Hindlimb muscle (tissue), 1 donor: ENCODE measurements at regions not wholly inside any gene's neighbourhood (a gene's known extent, or its start where the extent isn't known, plus 50 kb on each side); places are given as distances from the start of the nearest gene placed in this dataset.

Experiments used
- DNase-seq: peaks from one replicate; pipeline ENCODE4 v3.0.0-alpha.2; 2013

GRCh38 chr4:138426786-138427185 lies 184.6 kb upstream of the SLC7A11 start:
- DNase-seq: no peak

- DNase-seq: no peak
Measured at GRCh38 chr4:138420471-138420870, 178.3 kb upstream of the SLC7A11 start.

GRCh38 chr4:138414202-138414601 lies 172.1 kb upstream of the SLC7A11 start:
- no peak for DNase-seq

GRCh38 chr4:138413273-138413672 lies 171.1 kb upstream of the SLC7A11 start:
- DNase-seq: no peak

- DNase-seq: no peak
Measured at GRCh38 chr4:138412847-138413246, 170.7 kb upstream of the SLC7A11 start.

- DNase-seq: no peak
Measured at GRCh38 chr4:138410266-138410665, 168.1 kb upstream of the SLC7A11 start.

GRCh38 chr4:138409670-138410069 lies 167.5 kb upstream of the SLC7A11 start:
- DNase-seq: no peak

- no peak for DNase-seq
Measured at GRCh38 chr4:138408758-138409157, 166.6 kb upstream of the SLC7A11 start.

- DNase-seq: no peak
Measured at GRCh38 chr4:138407329-138407728, 165.2 kb upstream of the SLC7A11 start.

GRCh38 chr4:138406876-138407275 lies 164.7 kb upstream of the SLC7A11 start:
- no peak for DNase-seq

- no peak for DNase-seq
Measured at GRCh38 chr4:138405934-138406567, 163.9 kb upstream of the SLC7A11 start.

- no peak for DNase-seq
Measured at GRCh38 chr4:138405466-138405891, 163.3 kb upstream of the SLC7A11 start.

- no peak for DNase-seq
Measured at GRCh38 chr4:138404801-138405200, 162.7 kb upstream of the SLC7A11 start.

- DNase-seq: no peak
Measured at GRCh38 chr4:138404251-138404650, 162.1 kb upstream of the SLC7A11 start.

- peak; percentile 22 for DNase-seq
Measured at GRCh38 chr4:138401334-138401733, 159.2 kb upstream of the SLC7A11 start.

GRCh38 chr4:138400543-138400942 lies 158.4 kb upstream of the SLC7A11 start:
- DNase-seq: no peak

- DNase-seq: no peak
Measured at GRCh38 chr4:138400066-138400465, 157.9 kb upstream of the SLC7A11 start.

GRCh38 chr4:138399081-138399480 lies 156.9 kb upstream of the SLC7A11 start:
- DNase-seq: no peak

- no peak for DNase-seq
Measured at GRCh38 chr4:138398322-138398721, 156.2 kb upstream of the SLC7A11 start.

- no peak for DNase-seq
Measured at GRCh38 chr4:138393886-138394610, 151.9 kb upstream of the SLC7A11 start.

- DNase-seq: no peak
Measured at GRCh38 chr4:138392751-138393308, 150.7 kb upstream of the SLC7A11 start.

- no peak for DNase-seq
Measured at GRCh38 chr4:138389976-138390685, 148.0 kb upstream of the SLC7A11 start.

- no peak for DNase-seq
Measured at GRCh38 chr4:138374947-138375346, 132.8 kb upstream of the SLC7A11 start.
